Tibial nerve (tissue), 4 donors: ENCODE measurements at regions not wholly inside any gene's neighbourhood (a gene's known extent, or its start where the extent isn't known, plus 50 kb on each side); places are given as distances from the start of the nearest gene placed in this dataset.
A peak's percentile ranks its signal among the peaks of the same experiment; 100 is the strongest.

Source experiments
- DNase-seq, 2 donors: peaks; one replicate each; pipeline ENCODE4 v3.0.0-alpha.2; 2019; ENCODE audit warnings: low spot score in 2 of 2
- H3K27ac ChIP-seq, 4 donors: fragments of 200-600 bp; sonication (generic) in 3 of 4; one replicate each; pipeline ENCODE4 v1.5.1; 2017 to 2019; ENCODE audit warnings: mild to moderate bottlenecking in 1 of 4
- H3K27me3 ChIP-seq, 2 donors: fragments of 200-600 bp; sonication (generic) in 1 of 2; one replicate each; pipeline versions ENCODE4 v1.5.1 to v1.6.0; 2017 to 2019
- H3K36me3 ChIP-seq, 3 donors: fragments of 200-600 bp; sonication (generic); one replicate each; pipeline ENCODE4 v1.5.1; 2018 to 2019
- H3K4me1 ChIP-seq, 4 donors: fragments of 200-600 bp; sonication (generic) in 3 of 4; one replicate each; pipeline ENCODE4 v1.5.1; 2017 to 2019
- H3K4me3 ChIP-seq, 4 donors: fragments of 200-600 bp; sonication (generic) in 3 of 4; one replicate each; pipeline ENCODE4 v1.5.1; 2017 to 2019; ENCODE audit warnings: mild to moderate bottlenecking in 1 of 4, moderate library complexity in 1 of 4
- H3K9me3 ChIP-seq, 4 donors: fragments of 200-600 bp; sonication (generic) in 3 of 4; one replicate each; pipeline ENCODE4 v1.5.1; 2017 to 2019
- EP300 ChIP-seq, 2 donors: sonication (generic); formaldehyde crosslinking; IDR thresholded peaks; one replicate each; pipeline ENCODE4 v1.6.1; 2017; ENCODE audit warnings: antibody characterized with exemption in 2 of 2, mild to moderate bottlenecking in 1 of 2
- POLR2A ChIP-seq, 2 donors: fragments of 450-650 bp; IDR thresholded peaks; one replicate each; pipeline ENCODE4 v1.6.1; 2017; ENCODE audit warnings: antibody characterized with exemption in 2 of 2, mild to moderate bottlenecking in 2 of 2, moderate library complexity in 2 of 2
- WGBS, 2 donors: methylation state at CpG; one replicate each; pipeline ENCODE4 v1.1.5; 2018; 5-methylcytosine and 5-hydroxymethylcytosine counted together
- TF ChIP-seq, protein P1 (sequence below), 5 experiments: fragments of 200-600 bp in 3 of 5; fragments of 450-650 bp in 2 of 5; sonication (generic) in 3 of 5; IDR thresholded peaks; one replicate each; pipeline ENCODE4 v1.5.1; 2016 to 2019; ENCODE audit warnings: antibody characterized with exemption in 5 of 5, mild to moderate bottlenecking in 3 of 5, moderate library complexity in 2 of 5

DNA sequence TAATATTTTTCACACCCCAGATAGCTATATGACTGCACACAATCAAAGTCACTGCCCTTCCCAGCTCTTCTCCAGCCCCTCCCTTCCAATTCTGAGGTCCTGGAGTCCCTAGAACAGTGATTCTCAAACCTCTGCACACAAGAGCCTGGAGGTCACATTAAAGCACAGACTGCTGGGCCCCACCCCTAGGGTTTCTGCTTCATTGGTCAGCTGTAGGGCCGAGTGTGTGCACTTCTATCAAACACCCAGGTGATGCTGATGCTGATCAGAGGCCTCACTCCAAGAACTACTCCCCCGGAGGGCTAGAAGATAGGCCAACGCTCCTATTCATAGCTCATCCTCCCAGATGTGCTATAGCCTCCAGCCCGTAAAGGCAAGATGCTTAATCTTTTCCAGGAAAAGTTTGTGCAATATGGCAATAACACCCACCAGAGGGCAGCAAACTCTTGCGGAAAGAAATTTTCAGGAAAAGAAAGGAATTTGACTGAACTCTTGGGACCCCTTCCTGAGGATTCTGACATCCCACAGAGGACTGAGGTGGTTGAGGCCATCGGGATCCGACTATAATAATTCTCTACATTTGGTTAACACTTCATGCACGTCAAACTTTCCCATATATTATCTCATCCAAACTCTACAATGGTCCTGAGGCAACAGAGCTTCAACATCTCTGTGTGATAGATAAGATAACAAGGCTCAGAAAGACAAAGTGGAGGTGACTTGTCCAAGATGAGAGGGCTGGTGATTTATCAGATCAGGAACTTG is 194.2 kb upstream of the PKDCC start:
- H3K27ac ChIP-seq = no peak overlapping the region
- no peaks in the 10 kb centered on the region for H3K27me3 ChIP-seq
- H3K4me1 ChIP-seq = peaks cover 0 to 3% (median 0%) of the 10 kb centered on the region in 4 donors
- no peaks in the 10 kb centered on the region for H3K36me3 ChIP-seq
- no peaks in the 10 kb centered on the region for H3K9me3 ChIP-seq
- TF ChIP-seq EP300 (IDR thresholded peaks at IDR 0.05) (no peak), POLR2A (IDR thresholded peaks at IDR 0.05) (no peak)
- TF ChIP-seq, protein P1, sequence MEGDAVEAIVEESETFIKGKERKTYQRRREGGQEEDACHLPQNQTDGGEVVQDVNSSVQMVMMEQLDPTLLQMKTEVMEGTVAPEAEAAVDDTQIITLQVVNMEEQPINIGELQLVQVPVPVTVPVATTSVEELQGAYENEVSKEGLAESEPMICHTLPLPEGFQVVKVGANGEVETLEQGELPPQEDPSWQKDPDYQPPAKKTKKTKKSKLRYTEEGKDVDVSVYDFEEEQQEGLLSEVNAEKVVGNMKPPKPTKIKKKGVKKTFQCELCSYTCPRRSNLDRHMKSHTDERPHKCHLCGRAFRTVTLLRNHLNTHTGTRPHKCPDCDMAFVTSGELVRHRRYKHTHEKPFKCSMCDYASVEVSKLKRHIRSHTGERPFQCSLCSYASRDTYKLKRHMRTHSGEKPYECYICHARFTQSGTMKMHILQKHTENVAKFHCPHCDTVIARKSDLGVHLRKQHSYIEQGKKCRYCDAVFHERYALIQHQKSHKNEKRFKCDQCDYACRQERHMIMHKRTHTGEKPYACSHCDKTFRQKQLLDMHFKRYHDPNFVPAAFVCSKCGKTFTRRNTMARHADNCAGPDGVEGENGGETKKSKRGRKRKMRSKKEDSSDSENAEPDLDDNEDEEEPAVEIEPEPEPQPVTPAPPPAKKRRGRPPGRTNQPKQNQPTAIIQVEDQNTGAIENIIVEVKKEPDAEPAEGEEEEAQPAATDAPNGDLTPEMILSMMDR (IDR thresholded peaks at IDR 0.05) = peak; percentile 53 to 86 (median 74)
- H3K4me3 ChIP-seq = no peak overlapping the region
- 7 to 11% methylated on average over 8 of the region's 8 CpGs for WGBS, 2 donors
- DNase-seq = peak in 1 of 2 donors; percentile 76

DNA sequence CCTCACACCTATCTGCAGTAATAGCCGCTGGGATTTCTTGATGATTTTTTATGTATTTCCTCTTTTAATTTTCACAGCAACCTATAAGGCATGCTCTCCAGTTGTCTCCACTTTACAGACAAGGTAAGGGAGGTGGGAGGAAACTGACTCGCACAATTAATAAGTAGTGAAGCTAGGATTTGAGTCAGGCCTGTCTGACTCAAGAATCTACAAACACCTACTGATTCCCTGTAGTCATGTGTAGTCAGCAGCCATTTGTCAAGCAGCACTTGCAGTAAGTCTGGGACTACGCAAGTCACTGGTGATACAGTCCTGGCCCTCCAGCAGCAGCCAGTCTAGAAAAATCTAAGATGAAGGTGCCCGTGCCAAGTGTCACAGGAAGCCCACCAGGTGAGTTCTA is 193.6 kb upstream of the PKDCC start:
- no peaks in the 10 kb centered on the region for H3K27me3 ChIP-seq
- no peaks in the 10 kb centered on the region for H3K9me3 ChIP-seq
- TF ChIP-seq, protein P1 (IDR thresholded peaks at IDR 0.05) = no peak
- TF ChIP-seq EP300 (IDR thresholded peaks at IDR 0.05) = no peak
- TF ChIP-seq POLR2A (IDR thresholded peaks at IDR 0.05) = no peak
- no peaks in the 10 kb centered on the region for H3K36me3 ChIP-seq
- 86 to 89% methylated on average over 4 of the region's 4 CpGs for WGBS, 2 donors
- DNase-seq = no peak
- no peak overlapping the region for H3K27ac ChIP-seq
- H3K4me3 ChIP-seq = no peak overlapping the region
- peaks cover 0 to 3% (median 0%) of the 10 kb centered on the region in 4 donors for H3K4me1 ChIP-seq

DNA sequence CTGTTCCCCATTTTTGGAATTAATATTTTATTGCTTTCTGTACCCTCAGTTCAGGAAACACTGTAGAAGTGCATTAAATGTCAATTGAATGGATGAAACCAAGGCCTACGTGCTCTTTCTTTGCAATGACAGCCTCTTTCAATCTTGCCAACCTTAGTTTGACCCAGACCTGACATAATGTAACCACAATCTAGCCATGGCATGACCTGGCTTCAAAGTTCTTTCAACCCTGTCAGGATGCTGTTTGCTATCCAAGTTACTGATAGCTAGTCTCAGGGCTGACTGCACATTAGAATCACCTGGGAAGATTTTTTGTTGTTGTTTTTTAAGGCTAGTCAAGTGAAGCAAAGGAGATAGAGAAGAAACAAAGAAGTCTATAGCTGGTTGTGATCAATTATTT is 190.9 kb upstream of the PKDCC start:
- no peak overlapping the region for H3K27ac ChIP-seq
- no peak for DNase-seq
- 80 to 85% methylated on average over 1 of the region's 1 CpG for WGBS, 2 donors
- H3K4me1 ChIP-seq = peaks cover 0 to 3% (median 0%) of the 10 kb centered on the region in 4 donors
- no peaks in the 10 kb centered on the region for H3K9me3 ChIP-seq
- TF ChIP-seq POLR2A (IDR thresholded peaks at IDR 0.05) (no peak), EP300 (IDR thresholded peaks at IDR 0.05) (no peak)
- no peak overlapping the region for H3K4me3 ChIP-seq
- no peaks in the 10 kb centered on the region for H3K36me3 ChIP-seq
- no peaks in the 10 kb centered on the region for H3K27me3 ChIP-seq

DNA sequence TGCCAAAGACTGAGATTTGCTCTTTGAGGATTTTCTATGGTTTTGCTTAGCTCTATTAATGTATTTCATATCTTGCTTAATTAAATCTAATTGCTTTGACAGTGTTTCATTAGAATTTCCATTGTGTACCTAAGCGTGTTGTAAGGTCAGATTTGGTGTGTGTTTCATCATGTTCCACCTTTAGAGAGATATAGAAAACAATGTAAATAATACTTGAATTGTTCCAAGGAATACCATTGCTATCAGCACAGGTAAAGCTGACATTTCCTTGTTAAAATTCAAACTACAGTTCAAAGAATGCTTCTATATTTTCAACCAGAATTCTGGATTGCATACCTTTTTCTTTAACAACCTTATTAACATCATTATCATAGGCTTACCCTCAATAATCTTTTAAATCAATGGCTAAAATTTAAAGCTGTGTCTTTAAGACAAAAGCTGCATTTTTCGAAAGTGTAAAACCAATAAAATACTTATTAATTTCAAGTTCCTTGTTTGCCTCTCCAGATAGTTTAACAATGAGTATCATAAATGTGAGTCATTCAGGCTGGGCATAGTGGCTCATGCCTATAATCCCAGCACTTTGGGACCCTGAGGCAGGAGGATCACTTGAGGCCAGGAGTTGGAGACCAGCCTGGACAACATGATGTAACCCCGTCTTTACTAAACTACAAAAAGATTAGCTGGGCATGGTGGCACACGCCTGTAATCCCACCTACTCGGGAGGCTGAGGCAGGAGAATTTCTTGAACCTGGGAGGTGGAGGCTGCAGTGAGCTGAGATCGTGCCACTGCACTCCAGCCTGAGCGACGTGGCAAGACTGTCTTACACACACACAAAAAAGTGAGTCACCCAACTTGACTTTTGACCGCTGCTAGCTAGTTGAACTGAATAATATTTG is 188.0 kb upstream of the PKDCC start:
- TF ChIP-seq, protein P1 (IDR thresholded peaks at IDR 0.05) = no peak
- TF ChIP-seq POLR2A (IDR thresholded peaks at IDR 0.05) = no peak
- Histone ChIP-seq H3K36me3 (no peaks in the 10 kb centered on the region), H3K4me1 (no peaks in the 10 kb centered on the region), H3K9me3 (no peaks in the 10 kb centered on the region), H3K27ac (no peak overlapping the region), H3K4me3 (no peak overlapping the region), H3K27me3 (no peaks in the 10 kb centered on the region)
- no peak for DNase-seq
- WGBS, 2 donors = 71 to 72% methylated on average over 9 of the region's 9 CpGs

DNA sequence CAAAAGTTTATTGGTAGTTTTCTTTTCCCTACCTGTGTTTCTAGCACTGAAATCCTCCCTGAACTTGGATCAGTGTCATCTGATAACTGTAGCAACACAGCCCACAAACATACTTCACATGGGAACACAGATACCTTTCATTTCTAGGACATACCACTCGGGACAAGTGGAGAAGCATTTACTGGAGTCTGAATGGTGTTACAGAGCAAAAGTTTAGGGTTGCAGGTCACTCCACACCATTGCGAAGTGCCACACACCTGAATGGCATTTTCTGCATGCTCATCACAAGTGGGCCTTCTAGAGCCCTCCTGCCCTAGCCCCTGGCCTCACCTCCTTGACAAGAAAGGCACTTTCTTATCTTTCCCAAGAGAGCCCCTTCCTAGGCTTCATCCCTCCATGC is 184.8 kb upstream of the PKDCC start:
- H3K27me3 ChIP-seq = no peaks in the 10 kb centered on the region
- H3K36me3 ChIP-seq = no peaks in the 10 kb centered on the region
- no peak overlapping the region for H3K27ac ChIP-seq
- 88 to 97% methylated on average over 2 of the region's 2 CpGs for WGBS, 2 donors
- H3K4me1 ChIP-seq = peaks cover 0 to 12% (median 0%) of the 10 kb centered on the region in 4 donors
- TF ChIP-seq, protein P1 (IDR thresholded peaks at IDR 0.05) = no peak
- TF ChIP-seq EP300 (IDR thresholded peaks at IDR 0.05) (no peak), POLR2A (IDR thresholded peaks at IDR 0.05) (no peak)
- no peak for DNase-seq
- H3K9me3 ChIP-seq = no peaks in the 10 kb centered on the region
- H3K4me3 ChIP-seq = no peak overlapping the region
